Endothelial cell of umbilical vein (primary cell): ENCODE measurements at regions not wholly inside any gene's neighbourhood (a gene's known extent, or its start where the extent isn't known, plus 50 kb on each side); places are given as distances from the start of the nearest gene placed in this dataset.

Experiments used
- BruUV-seq: library from RNA; stranded (reverse); fragments of 400-500 nt; replicated peaks from 2 replicates; lab custom pipeline; 2021; lab: Mats Ljungman, UMichigan
- CTCF ChIA-PET: fragments of 300-600, 350-600 bp; sonication (Branson Sonifier 250); formaldehyde crosslinking; loops from one replicate; lab custom pipeline; 2021; ENCODE audit warnings: antibody characterized with exemption, inconsistent platforms; lab: Charles Lee
- POLR2A ChIA-PET: fragments of 300-600, 350-600 bp; sonication (Branson Sonifier 250); formaldehyde crosslinking; loops from one replicate; lab custom pipeline; 2021; ENCODE audit warnings: antibody characterized with exemption, inconsistent platforms; lab: Charles Lee
- DNase-seq: peaks from one replicate; pipeline ENCODE4 v3.0.0-alpha.2; 2011; ENCODE audit warnings: low read depth, low spot score
- FAIRE-seq: peaks from 2 replicates; lab custom pipeline; 2011; peaks lifted over from hg19 to GRCh38; lab: Jason Lieb, UNC
- H2AFZ ChIP-seq: 2 replicates; pipeline ENCODE4 v1.6.0; 2012; ENCODE audit warnings: low read depth, low read length, control low read depth, inconsistent platforms
- H3K27ac ChIP-seq: 2 replicates; pipeline ENCODE4 v1.5.1; 2011; ENCODE audit warnings: low read depth, mild to moderate bottlenecking, control low read depth, low read length, moderate library complexity; ENCODE audit not compliant: insufficient read depth
- H3K27me3 ChIP-seq, 2 experiments: 2 replicates each; pipeline versions ENCODE4 v1.6.0 to v1.6.1; 2011; ENCODE audit warnings: low read length in 2 of 2, mixed read lengths in 1 of 2; ENCODE audit not compliant: control insufficient read depth in 2 of 2, insufficient read depth in 2 of 2
- H3K36me3 ChIP-seq, 2 experiments: 2 replicates in 1 of 2; 3 replicates in 1 of 2; pipeline ENCODE4 v1.5.1; 2011; ENCODE audit warnings: low read length in 2 of 2, mild to moderate bottlenecking in 1 of 2, moderate library complexity in 1 of 2; ENCODE audit not compliant: control insufficient read depth in 2 of 2, insufficient read depth in 2 of 2; ENCODE audit errors: extremely low read depth in 1 of 2
- H3K4me1 ChIP-seq: 3 replicates; pipeline ENCODE4 v1.5.1; 2011; ENCODE audit warnings: mild to moderate bottlenecking, low read length; ENCODE audit not compliant: control insufficient read depth, insufficient read depth; ENCODE audit errors: extremely low read depth
- H3K4me2 ChIP-seq: 2 replicates; pipeline ENCODE4 v1.6.1; 2011; ENCODE audit warnings: low read length, control low read depth, mixed read lengths; ENCODE audit not compliant: insufficient read depth
- H3K4me3 ChIP-seq, 3 experiments: fragments of 200-600 bp in 1 of 3; sonication (generic), shearing (Covaris generic) in 1 of 3; replicated peaks in 1 of 3; 2 replicates each; pipeline ENCODE4 v1.5.1; 2011 to 2016; ENCODE audit warnings: control low read depth in 3 of 3, low read length in 3 of 3, mild to moderate bottlenecking in 2 of 3, inconsistent platforms in 1 of 3, low read depth in 1 of 3, moderate library complexity in 1 of 3; ENCODE audit not compliant: insufficient read depth in 1 of 3
- H3K79me2 ChIP-seq: 2 replicates; pipeline ENCODE4 v1.6.0; 2012; ENCODE audit warnings: low read length, inconsistent platforms; ENCODE audit not compliant: control insufficient read depth, insufficient read depth
- H3K9ac ChIP-seq: replicated peaks from 2 replicates; pipeline ENCODE3; 2011; ENCODE audit warnings: low read length, control low read depth; ENCODE audit not compliant: insufficient read depth; ENCODE audit errors: extremely low read depth
- H3K9me1 ChIP-seq: replicated peaks from 3 replicates; pipeline ENCODE4 v1.6.0; 2011; ENCODE audit warnings: mild to moderate bottlenecking, low read length; ENCODE audit not compliant: control insufficient read depth, insufficient read depth; ENCODE audit errors: extremely low read depth
- H3K9me3 ChIP-seq: replicated peaks from 2 replicates; pipeline ENCODE4 v1.5.1; 2012; ENCODE audit warnings: low read length, inconsistent platforms; ENCODE audit not compliant: control insufficient read depth, insufficient read depth
- H4K20me1 ChIP-seq: replicated peaks from 2 replicates; pipeline ENCODE3; 2011; ENCODE audit warnings: mild to moderate bottlenecking, low read length; ENCODE audit not compliant: control insufficient read depth, insufficient read depth; ENCODE audit errors: extremely low read depth
- EZH2 ChIP-seq: IDR thresholded peaks from 2 replicates; pipeline ENCODE4 v1.6.1; 2012; ENCODE audit warnings: borderline replicate concordance, low read depth, mild to moderate bottlenecking, moderate library complexity, low read length, inconsistent platforms; ENCODE audit not compliant: severe bottlenecking
- FOS ChIP-seq: IDR thresholded peaks from 2 replicates; pipeline ENCODE4 v1.6.1; 2011; ENCODE audit warnings: mild to moderate bottlenecking, low read length, moderate library complexity, borderline replicate concordance; ENCODE audit not compliant: insufficient read depth
- GATA2 ChIP-seq: IDR thresholded peaks from 2 replicates; pipeline ENCODE4 v1.7.0; 2011; ENCODE audit warnings: low read depth, mild to moderate bottlenecking, moderate library complexity, mixed read lengths, low read length; ENCODE audit not compliant: insufficient read length, insufficient read depth
- JUN ChIP-seq: IDR thresholded peaks from 2 replicates; pipeline ENCODE4 v1.6.1; 2011; ENCODE audit warnings: borderline replicate concordance, low read depth; ENCODE audit not compliant: insufficient read length, insufficient read depth
- MYC ChIP-seq: IDR thresholded peaks from one replicate; pipeline ENCODE4 v1.6.1; 2011; ENCODE audit warnings: mild to moderate bottlenecking, low read depth, low read length
- POLR2A ChIP-seq: IDR thresholded peaks from 2 replicates; pipeline ENCODE4 v1.6.1; 2012; ENCODE audit warnings: low read depth, mild to moderate bottlenecking, control low read depth, low read length
- POLR2AphosphoS5 ChIP-seq: IDR thresholded peaks from 2 replicates; pipeline ENCODE4 v1.6.1; 2012; ENCODE audit warnings: low read depth, mild to moderate bottlenecking, control low read depth, low read length, moderate library complexity; ENCODE audit not compliant: insufficient read depth
- dilution Hi-C: fragments of 300-500 bp; cut with MboI; formaldehyde crosslinking; loops from one replicate; pipeline ENCODE4 v1.15.0; 2019; ENCODE audit warnings: low sequenced_read_pairs; ENCODE audit not compliant: extremely low pct_ligation_motif_present
- intact Hi-C: fragments of 100-400 bp; cut with micrococcal nuclease; formaldehyde crosslinking; loops from one replicate; pipeline ENCODE4 v1.10.0; 2022
- TF ChIP-seq, protein P1 (sequence below): IDR thresholded peaks from 2 replicates; pipeline ENCODE4 v1.6.1; 2011; ENCODE audit not compliant: insufficient read depth, insufficient read length
- TF ChIP-seq, protein P2 (sequence below), 2 donors: IDR thresholded peaks; 1 replicate in 1 of 2; 2 replicates in 1 of 2; pipeline ENCODE4 v1.5.1; 2011; ENCODE audit warnings: low read length in 2 of 2, mild to moderate bottlenecking in 2 of 2, moderate library complexity in 2 of 2, control low read depth in 1 of 2, inconsistent platforms in 1 of 2, low read depth in 1 of 2; ENCODE audit not compliant: insufficient read depth in 1 of 2; ENCODE audit errors: extremely low read depth in 1 of 2

DNA sequence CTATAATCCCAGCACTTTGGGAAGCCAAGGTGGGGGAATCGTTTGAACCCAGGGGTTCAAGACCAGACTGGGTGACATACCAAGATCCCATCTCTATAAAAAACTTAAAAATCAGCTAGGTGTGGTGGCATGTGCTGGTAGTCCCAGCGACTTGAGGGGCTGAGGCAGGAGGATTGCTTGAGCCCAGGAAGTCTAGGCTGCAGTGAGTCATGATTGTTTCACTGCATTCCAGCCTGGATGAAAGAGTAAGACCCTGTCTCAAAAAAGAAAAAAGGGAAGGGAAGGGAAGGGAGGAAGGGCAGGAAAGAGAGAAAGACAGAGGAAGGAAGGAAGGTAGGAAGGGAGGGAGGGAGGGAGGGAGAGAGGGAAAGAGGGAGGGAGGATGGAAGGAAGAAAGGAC is 133.7 kb upstream of the LRRN1 start:
- Histone ChIP-seq H3K9ac (no peak overlapping the region), H3K4me1 (no peaks in the 10 kb centered on the region), H3K9me1 (no peaks in the 10 kb centered on the region), H4K20me1 (no peaks in the 10 kb centered on the region), H3K9me3 (peaks cover 13% of the 10 kb centered on the region), H3K4me3 (no peak overlapping the region), H2AFZ (no peak overlapping the region), H3K27me3 (no peaks in the 10 kb centered on the region), H3K4me2 (no peak overlapping the region), H3K36me3 (no peaks in the 10 kb centered on the region), H3K27ac (no peak overlapping the region), H3K79me2 (no peaks in the 10 kb centered on the region)
- no peak for FAIRE-seq
- intact Hi-C loops: no loop called here
- no TSS peak for BruUV-seq
- ChIA-PET POLR2A (no interaction called here), CTCF (no interaction called here)
- TF ChIP-seq EZH2 (no peak), FOS (no peak), JUN (no peak), POLR2A (no peak), POLR2AphosphoS5 (no peak), GATA2 (no peak), MYC (no peak)
- TF ChIP-seq, protein P1, sequence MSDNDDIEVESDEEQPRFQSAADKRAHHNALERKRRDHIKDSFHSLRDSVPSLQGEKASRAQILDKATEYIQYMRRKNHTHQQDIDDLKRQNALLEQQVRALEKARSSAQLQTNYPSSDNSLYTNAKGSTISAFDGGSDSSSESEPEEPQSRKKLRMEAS: no peak
- TF ChIP-seq, protein P2, sequence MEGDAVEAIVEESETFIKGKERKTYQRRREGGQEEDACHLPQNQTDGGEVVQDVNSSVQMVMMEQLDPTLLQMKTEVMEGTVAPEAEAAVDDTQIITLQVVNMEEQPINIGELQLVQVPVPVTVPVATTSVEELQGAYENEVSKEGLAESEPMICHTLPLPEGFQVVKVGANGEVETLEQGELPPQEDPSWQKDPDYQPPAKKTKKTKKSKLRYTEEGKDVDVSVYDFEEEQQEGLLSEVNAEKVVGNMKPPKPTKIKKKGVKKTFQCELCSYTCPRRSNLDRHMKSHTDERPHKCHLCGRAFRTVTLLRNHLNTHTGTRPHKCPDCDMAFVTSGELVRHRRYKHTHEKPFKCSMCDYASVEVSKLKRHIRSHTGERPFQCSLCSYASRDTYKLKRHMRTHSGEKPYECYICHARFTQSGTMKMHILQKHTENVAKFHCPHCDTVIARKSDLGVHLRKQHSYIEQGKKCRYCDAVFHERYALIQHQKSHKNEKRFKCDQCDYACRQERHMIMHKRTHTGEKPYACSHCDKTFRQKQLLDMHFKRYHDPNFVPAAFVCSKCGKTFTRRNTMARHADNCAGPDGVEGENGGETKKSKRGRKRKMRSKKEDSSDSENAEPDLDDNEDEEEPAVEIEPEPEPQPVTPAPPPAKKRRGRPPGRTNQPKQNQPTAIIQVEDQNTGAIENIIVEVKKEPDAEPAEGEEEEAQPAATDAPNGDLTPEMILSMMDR (IDR thresholded peaks at IDR 0.05; ENCODE audit: extremely low read depth in 1 of 2, insufficient read depth in 1 of 2, low read depth in 1 of 2, low read length in 2 of 2): no peak
- DNase-seq: no peak
- dilution Hi-C loops: no loop called here
